ENCODE measurements at regions not wholly inside any gene's neighbourhood (a gene's known extent, or its start where the extent isn't known, plus 50 kb on each side); places are given as distances from the start of the nearest gene placed in this dataset.

- DNase-seq = no peak
- H3K4me3 ChIP-seq (ENCODE audit: control extremely low read depth in 1 of 5, extremely low read depth in 1 of 5, insufficient read depth in 1 of 5, low read depth in 2 of 5, low read length in 4 of 5) = no peak overlapping the region
- H3K27me3 ChIP-seq (replicated peaks in 1 of 4; ENCODE audit: control extremely low read depth in 1 of 4, control insufficient read depth in 3 of 4, insufficient read depth in 4 of 4, low read length in 3 of 4) = no peaks in the 10 kb centered on the region
- H3K36me3 ChIP-seq (replicated peaks in 1 of 2; ENCODE audit: control extremely low read depth in 1 of 2, control insufficient read depth in 1 of 2, extremely low read depth in 1 of 2, insufficient read depth in 2 of 2, low read length in 1 of 2) = no peaks in the 10 kb centered on the region
- H3K27ac ChIP-seq (ENCODE audit: low read length in 2 of 2) = no peak overlapping the region
- Mint-ChIP-seq H3K27me3 (no peaks in the 10 kb centered on the region), H3K9me3 (ENCODE audit: insufficient read depth) (peaks cover 2% of the 10 kb centered on the region), H3K27ac (peak overlapping the region; percentile 4), H3K4me1 (peaks cover 2% of the 10 kb centered on the region), H3K4me3 (no peak overlapping the region)
- H2AFZ ChIP-seq (ENCODE audit: insufficient read depth, low read depth, low read length, poor library complexity, severe bottlenecking) = no peak overlapping the region
- H3K4me2 ChIP-seq (replicated peaks; ENCODE audit: low read depth, low read length, poor library complexity, severe bottlenecking) = no peak overlapping the region
- H4K20me1 ChIP-seq (ENCODE audit: control insufficient read depth, insufficient read depth, low read length, poor library complexity, severe bottlenecking) = no peaks in the 10 kb centered on the region
- H3K79me2 ChIP-seq (ENCODE audit: control insufficient read depth, insufficient read depth, low read length) = no peaks in the 10 kb centered on the region
- no peak for TF ChIP-seq CTCF (IDR thresholded peaks at IDR 0.05)
- no peak for TF ChIP-seq EZH2 (IDR thresholded peaks at IDR 0.05; ENCODE audit: borderline replicate concordance, insufficient read depth, low read depth, low read length, poor library complexity, severe bottlenecking)
- ChIA-PET POLR2A (no interaction called here), CTCF (interaction anchor here (0.9 to 1.0 kb wide), 2 partner anchors 11 to 57 kb away, joined by 3 read pairs; no protein-coding TSS in a partner anchor)
- ATAC-seq (ENCODE audit: low read depth) = no peak
- no peak overlapping the region for H3K9ac ChIP-seq (ENCODE audit: low read length)
- H3K4me1 ChIP-seq (ENCODE audit: control insufficient read depth in 2 of 2, insufficient read depth in 2 of 2, low read length in 2 of 2) = no peaks in the 10 kb centered on the region
- intact Hi-C loops (cut with micrococcal nuclease) = no loop called here
- H3K9me3 ChIP-seq (ENCODE audit: control extremely low read depth in 1 of 3, control insufficient read depth in 2 of 3, insufficient read depth in 1 of 3, low read length in 2 of 3) = peaks cover 0 to 4% (median 2%) of the 10 kb centered on the region in 3 donors
These were observed 122.7 kb upstream of the SESN3 start for GRCh38 chr11:95353706-95354105.

DNA sequence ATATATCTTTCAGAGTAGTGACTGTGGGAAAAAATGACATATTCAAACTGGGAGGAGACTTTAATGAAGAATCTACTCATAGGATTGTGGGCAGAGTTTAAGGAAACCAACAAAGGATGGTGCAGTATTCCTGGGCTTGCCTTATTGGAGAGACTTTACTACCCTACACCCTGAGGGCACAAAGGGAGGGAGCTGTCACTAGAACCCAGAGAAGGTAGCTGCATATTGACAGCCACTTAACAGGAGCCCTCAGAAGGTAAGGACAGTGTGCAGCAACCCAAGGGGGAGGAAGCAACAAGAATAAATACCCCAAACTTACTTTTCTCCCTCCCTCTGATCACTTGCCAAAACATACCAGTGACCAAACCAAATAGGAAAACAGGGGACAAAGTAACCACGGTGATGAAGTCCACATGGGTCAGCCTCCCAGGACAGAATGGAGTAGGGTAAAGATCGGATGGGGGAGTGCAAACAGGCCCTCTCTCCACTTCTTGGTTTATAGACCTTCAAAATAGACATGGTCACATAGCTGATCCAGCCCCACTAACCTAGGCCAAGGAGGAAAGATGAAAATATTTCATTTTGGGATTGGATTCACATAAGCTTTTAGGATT lies 121.8 kb upstream of the SESN3 start:
- peak overlapping the region; percentile 0 for H2AFZ ChIP-seq (ENCODE audit: insufficient read depth, low read depth, low read length, poor library complexity, severe bottlenecking)
- CTCF ChIA-PET = interaction anchor here (0.9 to 1.2 kb wide), 3 partner anchors 10 to 352 kb away, joined by 3 to 4 read pairs (median 3); no protein-coding TSS in a partner anchor
- WGBS (ENCODE audit: insufficient coverage) = 100% methylated on average over 1 of the region's 2 CpGs
- no peaks in the 10 kb centered on the region for H3K79me2 ChIP-seq (ENCODE audit: control insufficient read depth, insufficient read depth, low read length)
- Mint-ChIP-seq H3K4me1 (peaks cover 2% of the 10 kb centered on the region), H3K9me3 (ENCODE audit: insufficient read depth) (peaks cover 2% of the 10 kb centered on the region), H3K27ac (no peak overlapping the region), H3K4me3 (no peak overlapping the region), H3K27me3 (no peaks in the 10 kb centered on the region)
- H4K20me1 ChIP-seq (ENCODE audit: control insufficient read depth, insufficient read depth, low read length, poor library complexity, severe bottlenecking) = no peaks in the 10 kb centered on the region
- H3K4me2 ChIP-seq (replicated peaks; ENCODE audit: low read depth, low read length, poor library complexity, severe bottlenecking) = no peak overlapping the region
- TF ChIP-seq EZH2 (IDR thresholded peaks at IDR 0.05; ENCODE audit: borderline replicate concordance, insufficient read depth, low read depth, low read length, poor library complexity, severe bottlenecking) (no peak), CTCF (IDR thresholded peaks at IDR 0.05) (no peak)
- no peak for ATAC-seq (ENCODE audit: low read depth)
- intact Hi-C loops (cut with micrococcal nuclease) = no loop called here
- H3K9me3 ChIP-seq (ENCODE audit: control extremely low read depth in 1 of 3, control insufficient read depth in 2 of 3, insufficient read depth in 1 of 3, low read length in 2 of 3) = peaks cover 0 to 4% (median 2%) of the 10 kb centered on the region in 3 donors
- no peak overlapping the region for H3K9ac ChIP-seq (ENCODE audit: low read length)
- POLR2A ChIA-PET = no interaction called here
- no peaks in the 10 kb centered on the region for H3K27me3 ChIP-seq (replicated peaks in 1 of 4; ENCODE audit: control extremely low read depth in 1 of 4, control insufficient read depth in 3 of 4, insufficient read depth in 4 of 4, low read length in 3 of 4)
- no peaks in the 10 kb centered on the region for H3K36me3 ChIP-seq (replicated peaks in 1 of 2; ENCODE audit: control extremely low read depth in 1 of 2, control insufficient read depth in 1 of 2, extremely low read depth in 1 of 2, insufficient read depth in 2 of 2, low read length in 1 of 2)
- no peak overlapping the region for H3K27ac ChIP-seq (ENCODE audit: low read length in 2 of 2)
- DNase-seq = no peak
- no peak overlapping the region for H3K4me3 ChIP-seq (ENCODE audit: control extremely low read depth in 1 of 5, extremely low read depth in 1 of 5, insufficient read depth in 1 of 5, low read depth in 2 of 5, low read length in 4 of 5)
- no peaks in the 10 kb centered on the region for H3K4me1 ChIP-seq (ENCODE audit: control insufficient read depth in 2 of 2, insufficient read depth in 2 of 2, low read length in 2 of 2)

All from B cell (primary cell).